DND-41 (cell line): ENCODE measurements at regions not wholly inside any gene's neighbourhood (a gene's known extent, or its start where the extent isn't known, plus 50 kb on each side); places are given as distances from the start of the nearest gene placed in this dataset.

Experiments
- EZH2 ChIP-seq: IDR thresholded peaks from 3 replicates; pipeline ENCODE4 v1.6.1; 2012; ENCODE audit warnings: borderline replicate concordance, low read depth, mild to moderate bottlenecking, moderate library complexity, low read length, inconsistent platforms; ENCODE audit not compliant: severe bottlenecking
- TF ChIP-seq, protein P1 (sequence below): IDR thresholded peaks from 2 replicates; pipeline ENCODE4 v1.5.1; 2012; ENCODE audit warnings: borderline replicate concordance, low read length, moderate library complexity, mild to moderate bottlenecking; ENCODE audit not compliant: poor library complexity, severe bottlenecking; ENCODE audit errors: extremely low read depth

DNA sequence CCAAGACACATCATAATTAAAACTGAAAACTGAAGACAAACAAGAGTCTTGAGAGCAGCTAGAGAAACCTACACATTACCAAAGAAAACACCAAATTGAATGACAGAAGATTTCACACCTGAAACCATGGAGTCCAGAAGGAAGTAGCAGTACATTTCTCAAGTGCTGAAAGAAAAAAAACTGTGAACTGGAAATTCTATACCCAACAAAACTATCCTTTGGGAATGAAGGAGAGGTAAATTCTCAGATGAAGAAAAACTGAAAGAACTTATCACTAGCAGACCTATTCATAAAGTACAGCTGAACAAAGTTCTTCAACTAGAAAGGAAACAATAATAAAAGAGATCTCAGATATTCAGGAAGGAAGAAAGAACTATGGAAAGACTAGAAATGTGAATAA, 198.7 kb upstream of the ZNF507 start:
- TF ChIP-seq, protein P1, sequence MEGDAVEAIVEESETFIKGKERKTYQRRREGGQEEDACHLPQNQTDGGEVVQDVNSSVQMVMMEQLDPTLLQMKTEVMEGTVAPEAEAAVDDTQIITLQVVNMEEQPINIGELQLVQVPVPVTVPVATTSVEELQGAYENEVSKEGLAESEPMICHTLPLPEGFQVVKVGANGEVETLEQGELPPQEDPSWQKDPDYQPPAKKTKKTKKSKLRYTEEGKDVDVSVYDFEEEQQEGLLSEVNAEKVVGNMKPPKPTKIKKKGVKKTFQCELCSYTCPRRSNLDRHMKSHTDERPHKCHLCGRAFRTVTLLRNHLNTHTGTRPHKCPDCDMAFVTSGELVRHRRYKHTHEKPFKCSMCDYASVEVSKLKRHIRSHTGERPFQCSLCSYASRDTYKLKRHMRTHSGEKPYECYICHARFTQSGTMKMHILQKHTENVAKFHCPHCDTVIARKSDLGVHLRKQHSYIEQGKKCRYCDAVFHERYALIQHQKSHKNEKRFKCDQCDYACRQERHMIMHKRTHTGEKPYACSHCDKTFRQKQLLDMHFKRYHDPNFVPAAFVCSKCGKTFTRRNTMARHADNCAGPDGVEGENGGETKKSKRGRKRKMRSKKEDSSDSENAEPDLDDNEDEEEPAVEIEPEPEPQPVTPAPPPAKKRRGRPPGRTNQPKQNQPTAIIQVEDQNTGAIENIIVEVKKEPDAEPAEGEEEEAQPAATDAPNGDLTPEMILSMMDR: no peak
- no peak for TF ChIP-seq EZH2
